ENCODE measurements at regions not wholly inside any gene's neighbourhood (a gene's known extent, or its start where the extent isn't known, plus 50 kb on each side); places are given as distances from the start of the nearest gene placed in this dataset.

GRCh38 chr16:80045861-80046260, 445.3 kb upstream of the MAF start:
- Mint-ChIP-seq H3K27me3 (ENCODE audit: low read depth) (no peaks in the 10 kb centered on the region), H3K27ac (no peak overlapping the region), H3K36me3 (ENCODE audit: low read depth) (no peaks in the 10 kb centered on the region), H3K4me3 (no peak overlapping the region), H3K4me1 (ENCODE audit: low read depth) (no peaks in the 10 kb centered on the region), H3K9me3 (ENCODE audit: insufficient read depth) (no peaks in the 10 kb centered on the region)
- POLR2A ChIA-PET: no interaction called here
- CTCF ChIA-PET: no interaction called here
- DNase-seq (no peak), ATAC-seq (no peak)

GRCh38 chr16:80041410-80041809, 440.9 kb upstream of the MAF start:
- Mint-ChIP-seq H3K9me3 (ENCODE audit: insufficient read depth) (no peaks in the 10 kb centered on the region), H3K27me3 (ENCODE audit: low read depth) (peaks cover 2% of the 10 kb centered on the region), H3K4me3 (no peak overlapping the region), H3K4me1 (ENCODE audit: low read depth) (no peaks in the 10 kb centered on the region), H3K36me3 (ENCODE audit: low read depth) (no peaks in the 10 kb centered on the region), H3K27ac (no peak overlapping the region)
- DNase-seq: no peak
- ChIA-PET POLR2A (interaction anchor here (0.7 kb wide), 1 partner anchor 124 kb away, joined by 3 read pairs; no protein-coding TSS in a partner anchor), CTCF (no interaction called here)
- no peak for ATAC-seq

GRCh38 chr16:80040814-80041213, 440.3 kb upstream of the MAF start:
- Mint-ChIP-seq H3K4me3 (no peak overlapping the region), H3K27ac (no peak overlapping the region), H3K27me3 (ENCODE audit: low read depth) (peaks cover 2% of the 10 kb centered on the region), H3K36me3 (ENCODE audit: low read depth) (no peaks in the 10 kb centered on the region), H3K9me3 (ENCODE audit: insufficient read depth) (no peaks in the 10 kb centered on the region), H3K4me1 (ENCODE audit: low read depth) (no peaks in the 10 kb centered on the region)
- ATAC-seq (no peak), DNase-seq (no peak)
- CTCF ChIA-PET: no interaction called here
- POLR2A ChIA-PET: interaction anchor here (0.7 kb wide), 1 partner anchor 123 kb away, joined by 3 read pairs; no protein-coding TSS in a partner anchor

GRCh38 chr16:80040413-80040812, 439.9 kb upstream of the MAF start:
- Mint-ChIP-seq H3K27me3 (ENCODE audit: low read depth) (peaks cover 2% of the 10 kb centered on the region), H3K9me3 (ENCODE audit: insufficient read depth) (no peaks in the 10 kb centered on the region), H3K4me3 (no peak overlapping the region), H3K27ac (no peak overlapping the region), H3K36me3 (ENCODE audit: low read depth) (no peaks in the 10 kb centered on the region), H3K4me1 (ENCODE audit: low read depth) (no peaks in the 10 kb centered on the region)
- ChIA-PET POLR2A (no interaction called here), CTCF (no interaction called here)
- ATAC-seq: no peak
- no peak for DNase-seq

GRCh38 chr16:80039777-80040176, 439.2 kb upstream of the MAF start:
- H3K27me3 Mint-ChIP-seq (ENCODE audit: low read depth): peaks cover 2% of the 10 kb centered on the region
- no peak overlapping the region for H3K4me3 Mint-ChIP-seq
- no peaks in the 10 kb centered on the region for H3K9me3 Mint-ChIP-seq (ENCODE audit: insufficient read depth)
- no peaks in the 10 kb centered on the region for H3K36me3 Mint-ChIP-seq (ENCODE audit: low read depth)
- ATAC-seq (no peak), DNase-seq (no peak)
- CTCF ChIA-PET: no interaction called here
- H3K4me1 Mint-ChIP-seq (ENCODE audit: low read depth): no peaks in the 10 kb centered on the region
- no peak overlapping the region for H3K27ac Mint-ChIP-seq
- POLR2A ChIA-PET: no interaction called here

- DNase-seq (no peak), ATAC-seq (no peak)
- ChIA-PET POLR2A (no interaction called here), CTCF (no interaction called here)
- no peak overlapping the region for H3K4me3 Mint-ChIP-seq
- H3K27ac Mint-ChIP-seq: no peak overlapping the region
- peaks cover 2% of the 10 kb centered on the region for H3K27me3 Mint-ChIP-seq (ENCODE audit: low read depth)
- no peaks in the 10 kb centered on the region for H3K4me1 Mint-ChIP-seq (ENCODE audit: low read depth)
- no peaks in the 10 kb centered on the region for H3K36me3 Mint-ChIP-seq (ENCODE audit: low read depth)
- H3K9me3 Mint-ChIP-seq (ENCODE audit: insufficient read depth): no peaks in the 10 kb centered on the region
Measured at GRCh38 chr16:80038566-80038965, 438.0 kb upstream of the MAF start.

- no peaks in the 10 kb centered on the region for H3K36me3 Mint-ChIP-seq (ENCODE audit: low read depth)
- ATAC-seq (no peak), DNase-seq (no peak)
- no peak overlapping the region for H3K27ac Mint-ChIP-seq
- ChIA-PET POLR2A (no interaction called here), CTCF (no interaction called here)
- H3K4me3 Mint-ChIP-seq: no peak overlapping the region
- no peaks in the 10 kb centered on the region for H3K4me1 Mint-ChIP-seq (ENCODE audit: low read depth)
- H3K9me3 Mint-ChIP-seq (ENCODE audit: insufficient read depth): no peaks in the 10 kb centered on the region
- peaks cover 2% of the 10 kb centered on the region for H3K27me3 Mint-ChIP-seq (ENCODE audit: low read depth)
Measured at GRCh38 chr16:80034948-80035663, 434.6 kb upstream of the MAF start.

- Mint-ChIP-seq H3K9me3 (ENCODE audit: insufficient read depth) (no peaks in the 10 kb centered on the region), H3K4me3 (no peak overlapping the region), H3K4me1 (ENCODE audit: low read depth) (no peaks in the 10 kb centered on the region), H3K36me3 (ENCODE audit: low read depth) (no peaks in the 10 kb centered on the region), H3K27me3 (ENCODE audit: low read depth) (peaks cover 2% of the 10 kb centered on the region), H3K27ac (no peak overlapping the region)
- ATAC-seq (no peak), DNase-seq (no peak)
- ChIA-PET POLR2A (no interaction called here), CTCF (no interaction called here)
Measured at GRCh38 chr16:80034469-80034826, 433.9 kb upstream of the MAF start.

- peaks cover 2% of the 10 kb centered on the region for H3K27me3 Mint-ChIP-seq (ENCODE audit: low read depth)
- H3K36me3 Mint-ChIP-seq (ENCODE audit: low read depth): no peaks in the 10 kb centered on the region
- CTCF ChIA-PET: no interaction called here
- POLR2A ChIA-PET: no interaction called here
- ATAC-seq (no peak), DNase-seq (no peak)
- no peaks in the 10 kb centered on the region for H3K4me1 Mint-ChIP-seq (ENCODE audit: low read depth)
- H3K4me3 Mint-ChIP-seq: no peak overlapping the region
- H3K27ac Mint-ChIP-seq: no peak overlapping the region
- H3K9me3 Mint-ChIP-seq (ENCODE audit: insufficient read depth): no peaks in the 10 kb centered on the region
Measured at GRCh38 chr16:80033783-80034468, 433.4 kb upstream of the MAF start.

- Mint-ChIP-seq H3K27me3 (ENCODE audit: low read depth) (no peaks in the 10 kb centered on the region), H3K4me1 (ENCODE audit: low read depth) (peaks cover 15% of the 10 kb centered on the region), H3K9me3 (ENCODE audit: insufficient read depth) (no peaks in the 10 kb centered on the region), H3K27ac (no peak overlapping the region), H3K4me3 (no peak overlapping the region), H3K36me3 (ENCODE audit: low read depth) (no peaks in the 10 kb centered on the region)
- DNase-seq (no peak), ATAC-seq (no peak)
- POLR2A ChIA-PET: no interaction called here
- CTCF ChIA-PET: no interaction called here
Measured at GRCh38 chr16:80029761-80030481, 429.4 kb upstream of the MAF start.

- Mint-ChIP-seq H3K4me3 (no peak overlapping the region), H3K4me1 (ENCODE audit: low read depth) (peaks cover 15% of the 10 kb centered on the region), H3K27me3 (ENCODE audit: low read depth) (no peaks in the 10 kb centered on the region), H3K9me3 (ENCODE audit: insufficient read depth) (no peaks in the 10 kb centered on the region), H3K36me3 (ENCODE audit: low read depth) (no peaks in the 10 kb centered on the region), H3K27ac (no peak overlapping the region)
- POLR2A ChIA-PET: no interaction called here
- no peak for ATAC-seq
- CTCF ChIA-PET: no interaction called here
- DNase-seq: no peak
Measured at GRCh38 chr16:80029381-80029630, 428.8 kb upstream of the MAF start.

GRCh38 chr16:80028581-80029380, 428.2 kb upstream of the MAF start:
- Mint-ChIP-seq H3K36me3 (ENCODE audit: low read depth) (no peaks in the 10 kb centered on the region), H3K27ac (no peak overlapping the region), H3K9me3 (ENCODE audit: insufficient read depth) (no peaks in the 10 kb centered on the region), H3K4me3 (no peak overlapping the region), H3K27me3 (ENCODE audit: low read depth) (no peaks in the 10 kb centered on the region), H3K4me1 (ENCODE audit: low read depth) (peaks cover 15% of the 10 kb centered on the region)
- POLR2A ChIA-PET: no interaction called here
- CTCF ChIA-PET: no interaction called here
- ATAC-seq (no peak), DNase-seq (no peak)
